ENCODE measurements at regions not wholly inside any gene's neighbourhood (a gene's known extent, or its start where the extent isn't known, plus 50 kb on each side); places are given as distances from the start of the nearest gene placed in this dataset.
A peak's percentile ranks its signal among the peaks of the same experiment; 100 is the strongest.

GRCh38 chrX:40175511-40176350 lies 78.0 kb upstream of the BCOR start:
- peak overlapping the region; percentile 75 for H3K4me3 ChIP-seq (ENCODE audit: low read length)
- peaks cover 38% of the 10 kb centered on the region for H3K27me3 Mint-ChIP-seq (ENCODE audit: insufficient read depth)
- H3K27me3 ChIP-seq (ENCODE audit: control insufficient read depth, insufficient read depth, low read length, poor library complexity, severe bottlenecking): peaks cover 14% of the 10 kb centered on the region
- H3K36me3 Mint-ChIP-seq (ENCODE audit: low read depth): no peaks in the 10 kb centered on the region
- H3K4me3 Mint-ChIP-seq: peak overlapping the region; percentile 74
- no peak overlapping the region for H3K27ac ChIP-seq (ENCODE audit: low read depth, low read length)
- peak overlapping the region; percentile 91 for H3K27ac Mint-ChIP-seq
- TF ChIP-seq, protein P1, sequence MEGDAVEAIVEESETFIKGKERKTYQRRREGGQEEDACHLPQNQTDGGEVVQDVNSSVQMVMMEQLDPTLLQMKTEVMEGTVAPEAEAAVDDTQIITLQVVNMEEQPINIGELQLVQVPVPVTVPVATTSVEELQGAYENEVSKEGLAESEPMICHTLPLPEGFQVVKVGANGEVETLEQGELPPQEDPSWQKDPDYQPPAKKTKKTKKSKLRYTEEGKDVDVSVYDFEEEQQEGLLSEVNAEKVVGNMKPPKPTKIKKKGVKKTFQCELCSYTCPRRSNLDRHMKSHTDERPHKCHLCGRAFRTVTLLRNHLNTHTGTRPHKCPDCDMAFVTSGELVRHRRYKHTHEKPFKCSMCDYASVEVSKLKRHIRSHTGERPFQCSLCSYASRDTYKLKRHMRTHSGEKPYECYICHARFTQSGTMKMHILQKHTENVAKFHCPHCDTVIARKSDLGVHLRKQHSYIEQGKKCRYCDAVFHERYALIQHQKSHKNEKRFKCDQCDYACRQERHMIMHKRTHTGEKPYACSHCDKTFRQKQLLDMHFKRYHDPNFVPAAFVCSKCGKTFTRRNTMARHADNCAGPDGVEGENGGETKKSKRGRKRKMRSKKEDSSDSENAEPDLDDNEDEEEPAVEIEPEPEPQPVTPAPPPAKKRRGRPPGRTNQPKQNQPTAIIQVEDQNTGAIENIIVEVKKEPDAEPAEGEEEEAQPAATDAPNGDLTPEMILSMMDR (conservative IDR thresholded peaks at IDR 0.05): no peak
- 1 to 2% methylated on average over 10 to 70 of the region's 74 CpGs for WGBS, 2 experiments (ENCODE audit: insufficient coverage in 1 of 2, insufficient read length in 1 of 2)
- peaks cover 18% of the 10 kb centered on the region for H3K9me3 Mint-ChIP-seq
- peaks cover 25% of the 10 kb centered on the region for H3K4me1 Mint-ChIP-seq
- H3K9me3 ChIP-seq (ENCODE audit: control insufficient read depth, low read length): no peaks in the 10 kb centered on the region
- DNase-seq: peak; percentile 80
- H3K9ac ChIP-seq (ENCODE audit: extremely low read depth, low read length, poor library complexity, severe bottlenecking): peak overlapping the region; percentile 15
- no peaks in the 10 kb centered on the region for H3K4me1 ChIP-seq (ENCODE audit: control insufficient read depth, insufficient read depth, low read length)
- no peaks in the 10 kb centered on the region for H3K36me3 ChIP-seq (ENCODE audit: control insufficient read depth, insufficient read depth, low read length)

DNA sequence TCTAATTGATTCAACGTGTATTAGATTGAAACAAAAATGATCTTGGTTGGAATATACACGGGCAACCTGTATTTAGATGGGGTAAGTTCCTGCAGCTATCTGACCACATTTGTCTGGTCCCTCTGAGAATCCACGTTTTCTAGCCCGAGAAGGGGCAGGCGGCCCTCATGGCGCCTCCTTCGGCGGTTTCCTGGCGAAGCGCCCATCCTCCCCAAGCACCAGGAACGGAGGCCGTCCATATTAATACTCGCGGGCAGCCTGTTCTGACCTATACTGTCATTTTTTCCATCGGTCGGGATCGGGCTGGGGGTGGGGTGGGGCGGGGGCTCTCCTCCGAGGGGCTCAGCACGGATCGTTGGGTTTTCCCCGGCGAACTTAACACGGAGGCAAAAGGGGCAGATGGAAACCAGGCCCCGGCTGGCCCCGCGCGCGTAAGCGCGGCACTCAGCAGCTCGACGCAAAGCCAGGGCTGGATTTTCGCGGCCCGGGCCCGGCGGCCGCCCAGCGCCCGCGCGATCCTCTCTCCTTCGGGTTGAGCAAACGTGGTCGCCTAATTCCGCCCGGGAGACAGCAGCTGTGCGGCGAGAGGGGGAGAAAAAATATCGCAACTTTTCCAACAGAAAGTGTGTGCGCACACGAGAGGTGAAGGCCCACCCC lies 77.2 kb upstream of the BCOR start:
- H3K4me1 Mint-ChIP-seq: peaks cover 27% of the 10 kb centered on the region
- Histone ChIP-seq H3K9ac (ENCODE audit: extremely low read depth, low read length, poor library complexity, severe bottlenecking) (peak overlapping the region; percentile 15), H3K9me3 (ENCODE audit: control insufficient read depth, low read length) (no peaks in the 10 kb centered on the region), H3K27me3 (ENCODE audit: control insufficient read depth, insufficient read depth, low read length, poor library complexity, severe bottlenecking) (peaks cover 14% of the 10 kb centered on the region), H3K36me3 (ENCODE audit: control insufficient read depth, insufficient read depth, low read length) (no peaks in the 10 kb centered on the region), H3K4me3 (ENCODE audit: low read length) (peak overlapping the region; percentile 75), H3K4me1 (ENCODE audit: control insufficient read depth, insufficient read depth, low read length) (no peaks in the 10 kb centered on the region), H3K27ac (ENCODE audit: low read depth, low read length) (peak overlapping the region; percentile 32)
- no peaks in the 10 kb centered on the region for H3K36me3 Mint-ChIP-seq (ENCODE audit: low read depth)
- H3K9me3 Mint-ChIP-seq: peaks cover 18% of the 10 kb centered on the region
- peak overlapping the region; percentile 91 for H3K27ac Mint-ChIP-seq
- peaks cover 38% of the 10 kb centered on the region for H3K27me3 Mint-ChIP-seq (ENCODE audit: insufficient read depth)
- peak; percentile 90 for DNase-seq
- peak overlapping the region; percentile 74 for H3K4me3 Mint-ChIP-seq
- WGBS, 2 experiments (ENCODE audit: insufficient coverage in 1 of 2, insufficient read length in 1 of 2): 3% methylated on average over 53 of the region's 53 CpGs; no CpG with 5 or more reads in 1 of the 2 experiments
- TF ChIP-seq, protein P1 (conservative IDR thresholded peaks at IDR 0.05): peak; percentile 31

DNA sequence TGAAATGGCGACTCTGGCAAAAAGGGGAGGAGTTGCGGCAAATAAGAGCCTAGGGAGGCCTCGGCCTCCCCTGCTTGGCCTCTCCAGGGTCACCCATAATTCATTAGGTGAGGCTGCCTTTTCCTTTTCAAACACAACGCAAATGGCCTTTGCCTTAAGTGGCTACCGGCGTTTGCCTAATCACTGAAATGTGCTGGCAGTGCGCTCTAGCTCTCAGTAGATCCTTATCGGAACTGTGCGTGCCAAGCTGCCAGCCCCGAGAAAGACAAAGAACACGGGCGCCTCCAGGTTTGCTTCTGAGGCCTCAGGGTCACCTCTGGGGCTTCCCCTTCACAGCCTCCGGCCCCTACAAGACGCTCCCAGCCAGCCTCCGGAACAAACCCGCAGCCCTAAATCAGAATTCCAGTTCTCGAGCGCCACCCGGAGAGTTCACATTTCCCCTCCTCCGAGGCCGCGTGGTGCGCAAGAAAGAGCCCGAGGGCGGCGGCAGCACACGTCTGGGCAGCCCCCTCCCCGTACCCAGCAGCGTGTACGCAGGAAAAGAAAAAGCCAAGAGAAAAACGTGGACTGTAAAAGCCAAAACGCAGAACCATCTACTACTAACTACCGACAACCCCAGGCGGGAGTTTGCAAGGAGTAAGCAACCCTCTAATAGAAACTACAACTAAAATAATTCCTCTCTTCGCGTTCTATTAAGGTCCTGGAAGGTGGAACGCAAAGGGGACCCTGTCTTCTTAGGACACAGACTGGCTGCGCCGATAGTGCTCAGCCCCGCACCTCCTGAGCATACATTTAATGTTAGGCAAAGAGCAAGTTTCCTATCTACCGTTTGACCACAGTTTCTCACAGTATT lies 76.5 kb upstream of the BCOR start:
- peaks cover 14% of the 10 kb centered on the region for H3K27me3 ChIP-seq (ENCODE audit: control insufficient read depth, insufficient read depth, low read length, poor library complexity, severe bottlenecking)
- peaks cover 15% of the 10 kb centered on the region for H3K9me3 Mint-ChIP-seq
- H3K9ac ChIP-seq (ENCODE audit: extremely low read depth, low read length, poor library complexity, severe bottlenecking): no peak overlapping the region
- H3K4me1 ChIP-seq (ENCODE audit: control insufficient read depth, insufficient read depth, low read length): no peaks in the 10 kb centered on the region
- H3K27me3 Mint-ChIP-seq (ENCODE audit: insufficient read depth): peaks cover 32% of the 10 kb centered on the region
- no peaks in the 10 kb centered on the region for H3K36me3 Mint-ChIP-seq (ENCODE audit: low read depth)
- H3K4me3 Mint-ChIP-seq: peak overlapping the region; percentile 74
- TF ChIP-seq, protein P1 (conservative IDR thresholded peaks at IDR 0.05): no peak
- H3K36me3 ChIP-seq (ENCODE audit: control insufficient read depth, insufficient read depth, low read length): no peaks in the 10 kb centered on the region
- 0 to 18% methylated on average over 1 to 41 of the region's 41 CpGs for WGBS, 2 experiments (ENCODE audit: insufficient coverage in 1 of 2, insufficient read length in 1 of 2)
- DNase-seq: peak; percentile 78
- H3K27ac Mint-ChIP-seq: peak overlapping the region; percentile 88
- peak overlapping the region; percentile 75 for H3K4me3 ChIP-seq (ENCODE audit: low read length)
- no peaks in the 10 kb centered on the region for H3K9me3 ChIP-seq (ENCODE audit: control insufficient read depth, low read length)
- peaks cover 29% of the 10 kb centered on the region for H3K4me1 Mint-ChIP-seq
- peak overlapping the region; percentile 32 for H3K27ac ChIP-seq (ENCODE audit: low read depth, low read length)

Measured in endodermal cell (in vitro differentiated cells).